DOHH2 (cell line): ENCODE measurements at regions not wholly inside any gene's neighbourhood (a gene's known extent, or its start where the extent isn't known, plus 50 kb on each side); places are given as distances from the start of the nearest gene placed in this dataset.

Source experiments
- H3F3A ChIP-seq: fragments of 200-600 bp; sonication (generic), shearing (Covaris generic); 2 replicates; pipeline ENCODE4 v1.6.0; 2016; ENCODE audit warnings: antibody characterized with exemption, mild to moderate bottlenecking; ENCODE audit not compliant: control insufficient read depth, insufficient read depth
- H3K27ac ChIP-seq: fragments of 200-600 bp; sonication (generic); 2 replicates; pipeline ENCODE4 v1.5.1; 2014; ENCODE audit warnings: low read depth, mild to moderate bottlenecking, low read length, moderate library complexity
- H3K27me3 ChIP-seq: fragments of 200-600 bp; sonication (generic); 2 replicates; pipeline ENCODE4 v1.6.1; 2014; ENCODE audit warnings: mild to moderate bottlenecking, low read length, mixed read lengths; ENCODE audit not compliant: control insufficient read depth
- H3K36me3 ChIP-seq: fragments of 200-600 bp; sonication (generic); 2 replicates; pipeline ENCODE4 v1.6.1; 2014; ENCODE audit warnings: mild to moderate bottlenecking, low read length, moderate library complexity, mixed read lengths; ENCODE audit not compliant: control insufficient read depth
- H3K4me1 ChIP-seq: fragments of 200-600 bp; sonication (generic); 2 replicates; pipeline ENCODE4 v1.6.1; 2014; ENCODE audit warnings: mild to moderate bottlenecking, low read length, mixed read lengths; ENCODE audit not compliant: control insufficient read depth
- H3K4me2 ChIP-seq: fragments of 200-600 bp; sonication (generic); 2 replicates; pipeline ENCODE4 v1.6.0; 2014; ENCODE audit warnings: mild to moderate bottlenecking, low read length, moderate library complexity
- H3K4me3 ChIP-seq: fragments of 200-600 bp; sonication (generic); 2 replicates; pipeline ENCODE4 v1.5.1; 2014; ENCODE audit warnings: mild to moderate bottlenecking, low read length, mixed read lengths
- H3K79me2 ChIP-seq: fragments of 200-600 bp; sonication (generic); 2 replicates; pipeline ENCODE4 v1.6.1; 2014; ENCODE audit warnings: mild to moderate bottlenecking, low read length, mixed read lengths; ENCODE audit not compliant: control insufficient read depth
- H3K9me2 ChIP-seq: fragments of 200-600 bp; sonication (generic); replicated peaks from 2 replicates; pipeline ENCODE4 v1.6.1; 2014; ENCODE audit warnings: mild to moderate bottlenecking, low read length, mixed read lengths; ENCODE audit not compliant: control insufficient read depth
- H3K9me3 ChIP-seq: fragments of 200-600 bp; sonication (generic); 2 replicates; pipeline ENCODE4 v1.6.1; 2014; ENCODE audit warnings: antibody characterized with exemption, low read length, mixed read lengths; ENCODE audit not compliant: control insufficient read depth, insufficient read depth
- H4K20me1 ChIP-seq: fragments of 200-600 bp; sonication (generic); 2 replicates; pipeline ENCODE4 v1.6.0; 2014; ENCODE audit warnings: low read depth, mild to moderate bottlenecking, antibody characterized with exemption, low read length, moderate library complexity; ENCODE audit not compliant: control insufficient read depth, insufficient read depth
- CTCF ChIP-seq: fragments of 200-600 bp; sonication (generic); IDR thresholded peaks from one replicate; pipeline ENCODE4 v1.5.1; 2014; ENCODE audit warnings: antibody characterized with exemption, mild to moderate bottlenecking, low read depth, low read length; ENCODE audit not compliant: poor library complexity, severe bottlenecking
- EZH2phosphoT487 ChIP-seq: fragments of 200-600 bp; sonication (generic); IDR thresholded peaks from 2 replicates; pipeline ENCODE4 v1.6.1; 2017; ENCODE audit warnings: borderline replicate concordance, mild to moderate bottlenecking, antibody characterized with exemption, low read length, moderate library complexity, mixed read lengths

- H3K79me2 ChIP-seq, result no peaks in the 10 kb centered on the region
- H3K9me3 ChIP-seq, result no peaks in the 10 kb centered on the region
- H3K4me3 ChIP-seq, result no peak overlapping the region
- H3K36me3 ChIP-seq, result no peaks in the 10 kb centered on the region
- H3K27me3 ChIP-seq, result no peaks in the 10 kb centered on the region
- H3K4me1 ChIP-seq, result no peaks in the 10 kb centered on the region
- no peak overlapping the region for H3K27ac ChIP-seq
- TF ChIP-seq CTCF, result no peak
- no peak for TF ChIP-seq EZH2phosphoT487
- no peaks in the 10 kb centered on the region for H3F3A ChIP-seq
- no peaks in the 10 kb centered on the region for H4K20me1 ChIP-seq
- no peak overlapping the region for H3K4me2 ChIP-seq
- no peaks in the 10 kb centered on the region for H3K9me2 ChIP-seq
These were observed 496.2 kb downstream of the INSC start for GRCh38 chr11:15610881-15611280.

- no peaks in the 10 kb centered on the region for H3K9me2 ChIP-seq
- H3K36me3 ChIP-seq, result no peaks in the 10 kb centered on the region
- no peak overlapping the region for H3K4me3 ChIP-seq
- H3K9me3 ChIP-seq, result no peaks in the 10 kb centered on the region
- no peaks in the 10 kb centered on the region for H3K27me3 ChIP-seq
- TF ChIP-seq CTCF (no peak), EZH2phosphoT487 (no peak)
- no peak overlapping the region for H3K4me2 ChIP-seq
- no peaks in the 10 kb centered on the region for H4K20me1 ChIP-seq
- H3F3A ChIP-seq, result no peaks in the 10 kb centered on the region
- no peak overlapping the region for H3K27ac ChIP-seq
- no peaks in the 10 kb centered on the region for H3K79me2 ChIP-seq
- H3K4me1 ChIP-seq, result no peaks in the 10 kb centered on the region
These were observed 498.5 kb downstream of the INSC start for GRCh38 chr11:15613251-15613650.

GRCh38 chr11:15613789-15614188 lies 499.1 kb downstream of the INSC start:
- no peaks in the 10 kb centered on the region for H3K36me3 ChIP-seq
- H3K79me2 ChIP-seq, result no peaks in the 10 kb centered on the region
- H3K9me3 ChIP-seq, result no peaks in the 10 kb centered on the region
- no peak overlapping the region for H3K4me3 ChIP-seq
- no peaks in the 10 kb centered on the region for H3F3A ChIP-seq
- no peak for TF ChIP-seq EZH2phosphoT487
- TF ChIP-seq CTCF, result no peak
- no peaks in the 10 kb centered on the region for H3K27me3 ChIP-seq
- no peak overlapping the region for H3K4me2 ChIP-seq
- H3K4me1 ChIP-seq, result no peaks in the 10 kb centered on the region
- H3K9me2 ChIP-seq, result no peaks in the 10 kb centered on the region
- no peaks in the 10 kb centered on the region for H4K20me1 ChIP-seq
- no peak overlapping the region for H3K27ac ChIP-seq
